ENCODE measurements at regions not wholly inside any gene's neighbourhood (a gene's known extent, or its start where the extent isn't known, plus 50 kb on each side); places are given as distances from the start of the nearest gene placed in this dataset.

DNA sequence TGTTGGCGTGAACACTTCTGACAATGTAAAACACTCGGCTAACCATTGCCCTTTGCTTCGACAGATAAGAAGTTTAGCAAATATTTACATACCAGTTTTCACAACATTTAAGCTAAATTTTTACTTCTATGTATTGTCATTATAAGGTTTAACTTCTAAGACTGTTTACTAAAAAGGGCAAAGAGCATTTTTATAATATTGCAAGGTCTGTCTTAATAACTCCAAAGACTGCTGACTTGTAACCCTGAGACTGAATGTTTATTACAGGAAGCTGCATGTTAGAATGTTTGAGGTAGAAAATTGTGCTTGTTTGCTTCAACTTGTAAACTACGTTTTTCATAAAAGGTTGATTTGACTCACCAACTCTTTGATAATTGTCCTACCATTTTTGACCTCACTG lies 213.2 kb upstream of the RPS6KA3 start (continued):
- TF ChIP-seq, protein P1, sequence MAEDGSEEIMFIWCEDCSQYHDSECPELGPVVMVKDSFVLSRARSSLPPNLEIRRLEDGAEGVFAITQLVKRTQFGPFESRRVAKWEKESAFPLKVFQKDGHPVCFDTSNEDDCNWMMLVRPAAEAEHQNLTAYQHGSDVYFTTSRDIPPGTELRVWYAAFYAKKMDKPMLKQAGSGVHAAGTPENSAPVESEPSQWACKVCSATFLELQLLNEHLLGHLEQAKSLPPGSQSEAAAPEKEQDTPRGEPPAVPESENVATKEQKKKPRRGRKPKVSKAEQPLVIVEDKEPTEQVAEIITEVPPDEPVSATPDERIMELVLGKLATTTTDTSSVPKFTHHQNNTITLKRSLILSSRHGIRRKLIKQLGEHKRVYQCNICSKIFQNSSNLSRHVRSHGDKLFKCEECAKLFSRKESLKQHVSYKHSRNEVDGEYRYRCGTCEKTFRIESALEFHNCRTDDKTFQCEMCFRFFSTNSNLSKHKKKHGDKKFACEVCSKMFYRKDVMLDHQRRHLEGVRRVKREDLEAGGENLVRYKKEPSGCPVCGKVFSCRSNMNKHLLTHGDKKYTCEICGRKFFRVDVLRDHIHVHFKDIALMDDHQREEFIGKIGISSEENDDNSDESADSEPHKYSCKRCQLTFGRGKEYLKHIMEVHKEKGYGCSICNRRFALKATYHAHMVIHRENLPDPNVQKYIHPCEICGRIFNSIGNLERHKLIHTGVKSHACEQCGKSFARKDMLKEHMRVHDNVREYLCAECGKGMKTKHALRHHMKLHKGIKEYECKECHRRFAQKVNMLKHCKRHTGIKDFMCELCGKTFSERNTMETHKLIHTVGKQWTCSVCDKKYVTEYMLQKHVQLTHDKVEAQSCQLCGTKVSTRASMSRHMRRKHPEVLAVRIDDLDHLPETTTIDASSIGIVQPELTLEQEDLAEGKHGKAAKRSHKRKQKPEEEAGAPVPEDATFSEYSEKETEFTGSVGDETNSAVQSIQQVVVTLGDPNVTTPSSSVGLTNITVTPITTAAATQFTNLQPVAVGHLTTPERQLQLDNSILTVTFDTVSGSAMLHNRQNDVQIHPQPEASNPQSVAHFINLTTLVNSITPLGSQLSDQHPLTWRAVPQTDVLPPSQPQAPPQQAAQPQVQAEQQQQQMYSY (CRISPR knock-in tag; IDR thresholded peaks at IDR 0.05), result no peak
- no peak for TF ChIP-seq ZNF396 (CRISPR knock-in tag; IDR thresholded peaks at IDR 0.05; ENCODE audit: borderline replicate concordance)
- TF ChIP-seq NR2C2 (CRISPR knock-in tag; IDR thresholded peaks at IDR 0.05), result no peak
- TF ChIP-seq, protein P2, sequence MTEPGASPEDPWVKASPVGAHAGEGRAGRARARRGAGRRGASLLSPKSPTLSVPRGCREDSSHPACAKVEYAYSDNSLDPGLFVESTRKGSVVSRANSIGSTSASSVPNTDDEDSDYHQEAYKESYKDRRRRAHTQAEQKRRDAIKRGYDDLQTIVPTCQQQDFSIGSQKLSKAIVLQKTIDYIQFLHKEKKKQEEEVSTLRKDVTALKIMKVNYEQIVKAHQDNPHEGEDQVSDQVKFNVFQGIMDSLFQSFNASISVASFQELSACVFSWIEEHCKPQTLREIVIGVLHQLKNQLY (CRISPR knock-in tag; IDR thresholded peaks at IDR 0.05), result no peak
- no peak for TF ChIP-seq GTF2I (CRISPR knock-in tag; conservative IDR thresholded peaks at IDR 0.05)
- TF ChIP-seq, protein P3, sequence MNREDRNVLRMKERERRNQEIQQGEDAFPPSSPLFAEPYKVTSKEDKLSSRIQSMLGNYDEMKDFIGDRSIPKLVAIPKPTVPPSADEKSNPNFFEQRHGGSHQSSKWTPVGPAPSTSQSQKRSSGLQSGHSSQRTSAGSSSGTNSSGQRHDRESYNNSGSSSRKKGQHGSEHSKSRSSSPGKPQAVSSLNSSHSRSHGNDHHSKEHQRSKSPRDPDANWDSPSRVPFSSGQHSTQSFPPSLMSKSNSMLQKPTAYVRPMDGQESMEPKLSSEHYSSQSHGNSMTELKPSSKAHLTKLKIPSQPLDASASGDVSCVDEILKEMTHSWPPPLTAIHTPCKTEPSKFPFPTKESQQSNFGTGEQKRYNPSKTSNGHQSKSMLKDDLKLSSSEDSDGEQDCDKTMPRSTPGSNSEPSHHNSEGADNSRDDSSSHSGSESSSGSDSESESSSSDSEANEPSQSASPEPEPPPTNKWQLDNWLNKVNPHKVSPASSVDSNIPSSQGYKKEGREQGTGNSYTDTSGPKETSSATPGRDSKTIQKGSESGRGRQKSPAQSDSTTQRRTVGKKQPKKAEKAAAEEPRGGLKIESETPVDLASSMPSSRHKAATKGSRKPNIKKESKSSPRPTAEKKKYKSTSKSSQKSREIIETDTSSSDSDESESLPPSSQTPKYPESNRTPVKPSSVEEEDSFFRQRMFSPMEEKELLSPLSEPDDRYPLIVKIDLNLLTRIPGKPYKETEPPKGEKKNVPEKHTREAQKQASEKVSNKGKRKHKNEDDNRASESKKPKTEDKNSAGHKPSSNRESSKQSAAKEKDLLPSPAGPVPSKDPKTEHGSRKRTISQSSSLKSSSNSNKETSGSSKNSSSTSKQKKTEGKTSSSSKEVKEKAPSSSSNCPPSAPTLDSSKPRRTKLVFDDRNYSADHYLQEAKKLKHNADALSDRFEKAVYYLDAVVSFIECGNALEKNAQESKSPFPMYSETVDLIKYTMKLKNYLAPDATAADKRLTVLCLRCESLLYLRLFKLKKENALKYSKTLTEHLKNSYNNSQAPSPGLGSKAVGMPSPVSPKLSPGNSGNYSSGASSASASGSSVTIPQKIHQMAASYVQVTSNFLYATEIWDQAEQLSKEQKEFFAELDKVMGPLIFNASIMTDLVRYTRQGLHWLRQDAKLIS (CRISPR knock-in tag; IDR thresholded peaks at IDR 0.05; ENCODE audit: borderline replicate concordance), result no peak
- no peak for TF ChIP-seq PRRX2 (CRISPR knock-in tag; IDR thresholded peaks at IDR 0.05)

DNA sequence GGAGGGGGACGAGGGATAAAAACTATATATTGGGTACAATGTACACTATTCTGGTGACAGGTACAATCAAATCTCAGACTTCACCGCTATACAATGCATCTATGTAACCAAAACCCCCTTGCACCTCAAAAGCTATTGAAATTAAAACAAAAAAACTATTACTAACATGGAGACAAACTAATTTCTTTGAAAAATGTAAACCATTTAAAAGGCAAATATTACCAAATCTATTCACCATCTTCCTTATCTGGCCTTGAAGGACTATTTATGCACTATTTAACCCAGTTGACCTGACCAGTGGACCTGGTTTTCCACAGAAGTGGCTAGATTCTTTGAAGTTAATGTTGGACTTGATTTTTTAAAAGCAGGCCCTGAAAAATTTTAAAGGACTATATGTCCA lies 212.3 kb upstream of the RPS6KA3 start:
- ATAC-seq, result no peak
- Mint-ChIP-seq H3K4me1 (no peaks in the 10 kb centered on the region), H3K36me3 (no peaks in the 10 kb centered on the region), H3K9me3 (no peaks in the 10 kb centered on the region), H3K27me3 (ENCODE audit: low read depth) (peaks cover 30% of the 10 kb centered on the region), H3K27ac (no peak overlapping the region), H3K4me3 (no peak overlapping the region)
- TF ChIP-seq ZBTB21 (CRISPR knock-in tag; IDR thresholded peaks at IDR 0.05; ENCODE audit: borderline replicate concordance) (no peak), FOXJ3 (CRISPR knock-in tag; IDR thresholded peaks at IDR 0.05; ENCODE audit: borderline replicate concordance) (no peak), ZNF138 (CRISPR knock-in tag; conservative IDR thresholded peaks at IDR 0.05) (no peak), ZNF232 (CRISPR knock-in tag; IDR thresholded peaks at IDR 0.05) (no peak), NFE2L1 (CRISPR knock-in tag; IDR thresholded peaks at IDR 0.05) (no peak), ZNF416 (CRISPR knock-in tag; IDR thresholded peaks at IDR 0.05) (no peak), MYBL2 (CRISPR knock-in tag; IDR thresholded peaks at IDR 0.05) (no peak), FOXK1 (CRISPR knock-in tag; IDR thresholded peaks at IDR 0.05) (no peak), NR2C2 (CRISPR knock-in tag; IDR thresholded peaks at IDR 0.05) (no peak), GABPB1 (CRISPR knock-in tag; IDR thresholded peaks at IDR 0.05) (no peak), ZNF219 (CRISPR knock-in tag; IDR thresholded peaks at IDR 0.05; ENCODE audit: borderline replicate concordance) (no peak), HMGA2 (CRISPR knock-in tag; IDR thresholded peaks at IDR 0.05) (no peak), ZNF671 (CRISPR knock-in tag; IDR thresholded peaks at IDR 0.05) (no peak), TEAD1 (CRISPR knock-in tag; IDR thresholded peaks at IDR 0.05) (no peak), CREB1 (CRISPR knock-in tag; IDR thresholded peaks at IDR 0.05) (no peak)
- TF ChIP-seq, protein P4, sequence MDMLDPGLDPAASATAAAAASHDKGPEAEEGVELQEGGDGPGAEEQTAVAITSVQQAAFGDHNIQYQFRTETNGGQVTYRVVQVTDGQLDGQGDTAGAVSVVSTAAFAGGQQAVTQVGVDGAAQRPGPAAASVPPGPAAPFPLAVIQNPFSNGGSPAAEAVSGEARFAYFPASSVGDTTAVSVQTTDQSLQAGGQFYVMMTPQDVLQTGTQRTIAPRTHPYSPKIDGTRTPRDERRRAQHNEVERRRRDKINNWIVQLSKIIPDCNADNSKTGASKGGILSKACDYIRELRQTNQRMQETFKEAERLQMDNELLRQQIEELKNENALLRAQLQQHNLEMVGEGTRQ (CRISPR knock-in tag; IDR thresholded peaks at IDR 0.05), result no peak
- TF ChIP-seq, protein P5, sequence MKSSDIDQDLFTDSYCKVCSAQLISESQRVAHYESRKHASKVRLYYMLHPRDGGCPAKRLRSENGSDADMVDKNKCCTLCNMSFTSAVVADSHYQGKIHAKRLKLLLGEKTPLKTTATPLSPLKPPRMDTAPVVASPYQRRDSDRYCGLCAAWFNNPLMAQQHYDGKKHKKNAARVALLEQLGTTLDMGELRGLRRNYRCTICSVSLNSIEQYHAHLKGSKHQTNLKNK (CRISPR knock-in tag; IDR thresholded peaks at IDR 0.05), result no peak
- TF ChIP-seq, protein P6, sequence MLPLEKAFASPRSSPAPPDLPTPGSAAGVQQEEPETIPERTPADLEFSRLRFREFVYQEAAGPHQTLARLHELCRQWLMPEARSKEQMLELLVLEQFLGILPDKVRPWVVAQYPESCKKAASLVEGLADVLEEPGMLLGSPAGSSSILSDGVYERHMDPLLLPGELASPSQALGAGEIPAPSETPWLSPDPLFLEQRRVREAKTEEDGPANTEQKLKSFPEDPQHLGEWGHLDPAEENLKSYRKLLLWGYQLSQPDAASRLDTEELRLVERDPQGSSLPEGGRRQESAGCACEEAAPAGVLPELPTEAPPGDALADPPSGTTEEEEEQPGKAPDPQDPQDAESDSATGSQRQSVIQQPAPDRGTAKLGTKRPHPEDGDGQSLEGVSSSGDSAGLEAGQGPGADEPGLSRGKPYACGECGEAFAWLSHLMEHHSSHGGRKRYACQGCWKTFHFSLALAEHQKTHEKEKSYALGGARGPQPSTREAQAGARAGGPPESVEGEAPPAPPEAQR (CRISPR knock-in tag; IDR thresholded peaks at IDR 0.05), result no peak
- CTCF ChIA-PET, result interaction anchor here (0.7 kb wide), 1 partner anchor 226 kb away, joined by 3 read pairs; no protein-coding TSS in a partner anchor
- POLR2A ChIA-PET, result no interaction called here
- no peak for DNase-seq (ENCODE audit: low spot score)

All from WTC11 (cell line).